HFFc6 (cell line): ENCODE measurements at regions not wholly inside any gene's neighbourhood (a gene's known extent, or its start where the extent isn't known, plus 50 kb on each side); places are given as distances from the start of the nearest gene placed in this dataset.

Source experiments
- DNase-seq: peaks from one replicate; pipeline ENCODE4 v3.0.0-alpha.2; 2018
- H3K27ac Mint-ChIP-seq: 2 replicates; pipeline ENCODE4 v1.8.0; 2020; ENCODE audit warnings: mild to moderate bottlenecking, mixed read lengths
- H3K27me3 Mint-ChIP-seq: 2 replicates; pipeline ENCODE4 v1.8.0; 2021; ENCODE audit warnings: mild to moderate bottlenecking, moderate library complexity, mixed read lengths; ENCODE audit not compliant: insufficient read depth
- H3K36me3 Mint-ChIP-seq: 2 replicates; pipeline ENCODE4 v1.8.0; 2021; ENCODE audit warnings: low read depth, mixed read lengths
- H3K4me1 Mint-ChIP-seq: 2 replicates; pipeline ENCODE4 v1.8.0; 2020; ENCODE audit warnings: low read depth, mixed read lengths
- H3K4me3 Mint-ChIP-seq: 2 replicates; pipeline ENCODE4 v1.8.0; 2020; ENCODE audit warnings: mild to moderate bottlenecking, moderate library complexity, mixed read lengths
- H3K9me3 Mint-ChIP-seq: 2 replicates; pipeline ENCODE4 v1.8.0; 2020; ENCODE audit warnings: mild to moderate bottlenecking, mixed read lengths
- CTCF ChIP-seq: fragments of 200-600 bp; sonication (generic); IDR thresholded peaks from 2 replicates; pipeline ENCODE4 v1.5.0; 2021; ENCODE audit warnings: antibody characterized with exemption, mild to moderate bottlenecking

GRCh38 chr20:21781446-21782075 is 76.1 kb downstream of the PAX1 start:
- H3K4me1 Mint-ChIP-seq: no peaks in the 10 kb centered on the region
- TF ChIP-seq CTCF: no peak
- H3K36me3 Mint-ChIP-seq: no peaks in the 10 kb centered on the region; the same call in 1 of the 2 replicates
- H3K27me3 Mint-ChIP-seq: no peaks in the 10 kb centered on the region; the same call in 1 of the 2 replicates
- no peak overlapping the region for H3K27ac Mint-ChIP-seq
- DNase-seq: no peak
- no peak overlapping the region for H3K4me3 Mint-ChIP-seq
- peaks cover 77% of the 10 kb centered on the region for H3K9me3 Mint-ChIP-seq

- no peaks in the 10 kb centered on the region for H3K27me3 Mint-ChIP-seq
- H3K9me3 Mint-ChIP-seq: peaks cover 69% of the 10 kb centered on the region
- no peak overlapping the region for H3K27ac Mint-ChIP-seq
- no peaks in the 10 kb centered on the region for H3K4me1 Mint-ChIP-seq
- no peak for TF ChIP-seq CTCF
- no peak for DNase-seq
- no peaks in the 10 kb centered on the region; the same call in 1 of the 2 replicates for H3K36me3 Mint-ChIP-seq
- H3K4me3 Mint-ChIP-seq: no peak overlapping the region
These were observed 75.1 kb downstream of the PAX1 start for GRCh38 chr20:21780528-21780927.
